NT2/D1 (cell line): ENCODE measurements at regions not wholly inside any gene's neighbourhood (a gene's known extent, or its start where the extent isn't known, plus 50 kb on each side); places are given as distances from the start of the nearest gene placed in this dataset.

ENCODE experiments used
- DNase-seq: peaks from one replicate; pipeline ENCODE4 v3.0.0-alpha.2; 2011; ENCODE audit warnings: low read depth, low spot score
- H3K27me3 ChIP-seq: 2 replicates; pipeline ENCODE4 v1.6.0; 2011; ENCODE audit warnings: mild to moderate bottlenecking; ENCODE audit not compliant: insufficient read length, insufficient read depth
- H3K36me3 ChIP-seq: 2 replicates; pipeline ENCODE4 v1.6.1; 2011; ENCODE audit warnings: mild to moderate bottlenecking, low read length, mixed read lengths; ENCODE audit not compliant: insufficient read depth, insufficient read length
- H3K4me1 ChIP-seq: 2 replicates; pipeline ENCODE4 v1.5.1; 2011; ENCODE audit not compliant: insufficient read depth, insufficient read length
- H3K4me3 ChIP-seq: 2 replicates; pipeline ENCODE4 v1.5.1; 2011; ENCODE audit warnings: low read depth; ENCODE audit not compliant: insufficient read length
- H3K9ac ChIP-seq: 2 replicates; pipeline ENCODE4 v1.6.0; 2011; ENCODE audit warnings: low read depth; ENCODE audit not compliant: insufficient read length
- H3K9me3 ChIP-seq: 2 replicates; pipeline ENCODE4 v1.5.1; 2011; ENCODE audit warnings: mild to moderate bottlenecking, low read length; ENCODE audit not compliant: insufficient read depth
- SUZ12 ChIP-seq: IDR thresholded peaks from 2 replicates; pipeline ENCODE4 v1.6.1; 2011; ENCODE audit not compliant: insufficient read length, insufficient read depth; ENCODE audit errors: extremely low read depth
- YY1 ChIP-seq: IDR thresholded peaks from 2 replicates; pipeline ENCODE4 v1.6.1; 2011; ENCODE audit not compliant: insufficient read length, insufficient read depth
- ZNF274 ChIP-seq: IDR thresholded peaks from 2 replicates; pipeline ENCODE4 v1.6.1; 2011; ENCODE audit warnings: mild to moderate bottlenecking, low read depth, low read length

DNA sequence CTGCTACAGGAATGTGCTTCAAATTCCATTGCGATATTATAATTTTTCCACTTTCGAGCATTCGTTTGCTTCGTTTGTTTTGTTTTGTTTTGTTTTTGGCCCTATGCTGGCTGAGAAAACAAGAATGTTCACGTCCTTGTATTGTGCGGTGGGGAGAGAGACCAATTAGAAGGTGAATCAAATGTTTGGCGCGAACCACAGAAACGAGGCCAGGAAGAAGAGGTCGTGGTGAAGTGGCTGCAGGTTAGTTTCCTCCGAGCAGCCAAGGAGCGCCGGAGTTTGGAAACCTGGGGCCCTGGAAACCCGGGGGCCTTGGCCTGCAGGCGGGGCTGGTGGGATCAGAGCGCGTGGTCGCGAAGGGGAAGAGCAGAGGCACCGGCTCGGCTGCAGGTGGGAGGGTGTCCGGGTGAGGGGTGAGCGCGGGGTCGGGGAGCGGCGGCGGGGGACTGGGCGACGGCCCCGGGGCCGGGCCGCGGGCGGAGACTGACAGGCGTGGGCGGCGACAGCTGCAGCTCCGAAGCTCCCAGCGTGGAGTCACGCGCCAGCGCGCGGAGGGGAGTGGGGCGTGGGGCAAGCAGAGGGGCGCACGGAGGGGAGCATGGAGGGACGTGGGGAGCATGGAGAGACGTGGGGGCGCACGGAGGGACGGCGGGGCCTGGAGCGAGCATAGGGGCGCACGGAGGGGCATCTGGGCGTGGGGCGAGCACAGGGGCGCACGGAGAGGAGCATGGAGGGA is 141.5 kb upstream of the PDE10A start:
- TF ChIP-seq ZNF274 = no peak
- no peak for DNase-seq
- H3K4me3 ChIP-seq = no peak overlapping the region
- peaks cover 8% of the 10 kb centered on the region; the same call in 1 of the 2 replicates for H3K9me3 ChIP-seq
- H3K4me1 ChIP-seq = no peaks in the 10 kb centered on the region
- no peaks in the 10 kb centered on the region for H3K27me3 ChIP-seq
- H3K36me3 ChIP-seq = no peaks in the 10 kb centered on the region
- no peak overlapping the region for H3K9ac ChIP-seq

DNA sequence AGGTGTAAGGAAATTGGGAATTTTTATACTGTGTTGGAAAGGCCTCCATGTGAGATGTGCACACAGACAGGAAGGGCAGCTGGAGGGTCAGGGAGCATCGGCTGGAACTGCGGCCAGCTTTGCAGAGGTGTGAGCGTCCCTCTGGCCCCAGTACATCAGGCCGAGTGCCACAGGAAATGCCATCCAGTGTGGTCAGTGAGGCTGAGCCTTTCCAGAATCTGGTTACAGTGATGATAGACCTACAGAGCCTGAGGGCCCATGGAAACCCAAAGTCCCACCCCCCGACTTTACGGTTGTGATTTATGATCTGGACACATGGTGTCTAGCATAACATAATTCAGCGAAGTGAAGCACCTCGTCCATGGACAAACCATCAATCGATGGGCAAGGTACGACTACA is 137.3 kb upstream of the PDE10A start:
- Histone ChIP-seq H3K9ac (no peak overlapping the region), H3K9me3 (no peaks in the 10 kb centered on the region), H3K4me1 (no peaks in the 10 kb centered on the region), H3K27me3 (no peaks in the 10 kb centered on the region), H3K4me3 (no peak overlapping the region), H3K36me3 (no peaks in the 10 kb centered on the region)
- TF ChIP-seq ZNF274 (no peak), YY1 (no peak), SUZ12 (no peak)
- no peak for DNase-seq

DNA sequence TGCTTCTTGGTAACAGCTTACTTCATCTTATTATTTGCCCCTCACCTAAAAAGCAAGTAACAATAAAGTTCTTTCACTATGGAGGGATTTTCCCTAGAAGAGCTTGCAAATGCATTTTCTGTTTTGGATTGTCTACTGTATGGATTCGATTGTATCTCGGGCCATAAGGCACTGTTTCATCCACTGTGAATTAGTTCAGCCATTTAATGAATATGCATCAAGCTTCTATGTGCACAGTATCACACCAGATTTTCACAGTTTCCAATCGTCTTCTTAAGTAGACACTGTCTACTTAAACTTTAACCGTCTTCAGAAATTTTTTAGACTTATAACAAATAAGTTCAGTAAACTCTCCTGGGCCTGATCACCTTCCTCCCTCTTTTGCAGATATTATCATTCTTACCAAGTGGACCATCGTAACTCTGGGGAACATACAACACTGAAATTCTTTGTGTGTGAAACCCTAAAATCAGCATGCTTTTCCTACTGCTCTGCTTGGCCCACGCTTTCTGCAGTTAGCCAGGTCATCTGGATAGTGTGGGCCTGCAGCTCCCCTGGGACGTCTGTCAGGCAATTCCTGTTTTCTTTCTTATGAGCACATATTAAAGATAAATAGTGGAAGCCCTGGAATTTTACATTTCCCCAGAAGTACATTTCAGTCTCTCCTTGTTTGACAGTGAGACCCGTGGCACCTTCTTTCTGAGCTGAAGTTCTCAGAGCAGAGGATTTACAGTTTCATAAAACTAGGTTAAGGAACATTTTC is 136.5 kb upstream of the PDE10A start:
- TF ChIP-seq YY1 (no peak), ZNF274 (no peak), SUZ12 (no peak)
- H3K4me1 ChIP-seq = no peaks in the 10 kb centered on the region
- no peaks in the 10 kb centered on the region for H3K27me3 ChIP-seq

DNA sequence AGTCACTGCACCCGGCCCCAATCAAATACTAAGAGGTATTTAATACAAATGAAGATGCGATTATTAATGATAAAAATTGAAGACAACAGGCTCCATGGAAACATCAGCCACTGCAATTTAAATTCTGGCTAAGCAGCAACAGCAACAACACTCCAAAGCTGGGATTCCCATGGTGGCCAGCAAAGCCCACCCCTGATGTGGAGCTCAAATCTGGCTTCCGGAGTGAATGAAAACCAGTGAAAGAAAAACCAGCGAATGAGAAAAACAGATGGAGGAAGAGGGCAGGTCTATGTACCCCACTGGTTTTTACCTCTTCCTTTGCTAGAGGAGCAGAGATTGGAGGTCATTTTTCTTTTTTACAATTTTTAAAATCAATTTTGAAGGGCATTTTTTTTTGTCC is 135.9 kb upstream of the PDE10A start:
- Histone ChIP-seq H3K4me3 (no peak overlapping the region), H3K9ac (no peak overlapping the region), H3K27me3 (no peaks in the 10 kb centered on the region), H3K4me1 (no peaks in the 10 kb centered on the region), H3K36me3 (no peaks in the 10 kb centered on the region), H3K9me3 (no peaks in the 10 kb centered on the region)
- DNase-seq = no peak
- TF ChIP-seq ZNF274 (no peak), YY1 (no peak), SUZ12 (no peak)

More for the DNA sequence above, 136.5 kb upstream of the PDE10A start:
- DNase-seq = no peak
- H3K9ac ChIP-seq = no peak overlapping the region
- no peak overlapping the region for H3K4me3 ChIP-seq
- H3K9me3 ChIP-seq = no peaks in the 10 kb centered on the region
- H3K36me3 ChIP-seq = no peaks in the 10 kb centered on the region

DNA sequence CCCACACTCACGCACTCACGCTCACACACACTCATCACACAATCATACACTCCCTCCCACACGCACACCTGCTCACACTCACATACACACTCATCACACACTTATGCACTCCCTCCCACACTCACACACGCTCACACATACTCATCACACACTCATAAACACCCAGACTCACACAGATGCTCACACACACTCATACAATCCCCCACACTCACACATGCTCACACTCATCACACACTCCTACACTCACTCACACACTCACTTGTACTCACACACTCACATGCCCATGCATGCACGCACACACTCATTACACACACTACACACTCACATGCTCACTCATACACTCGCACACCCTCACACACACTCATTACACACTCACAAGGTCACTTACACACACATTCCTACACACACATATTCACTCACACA is 131.1 kb upstream of the PDE10A start:
- Histone ChIP-seq H3K9me3 (no peaks in the 10 kb centered on the region), H3K9ac (no peak overlapping the region), H3K27me3 (no peaks in the 10 kb centered on the region), H3K36me3 (no peaks in the 10 kb centered on the region), H3K4me1 (no peaks in the 10 kb centered on the region), H3K4me3 (no peak overlapping the region)
- TF ChIP-seq SUZ12 (no peak), ZNF274 (no peak), YY1 (no peak)
- no peak for DNase-seq

DNA sequence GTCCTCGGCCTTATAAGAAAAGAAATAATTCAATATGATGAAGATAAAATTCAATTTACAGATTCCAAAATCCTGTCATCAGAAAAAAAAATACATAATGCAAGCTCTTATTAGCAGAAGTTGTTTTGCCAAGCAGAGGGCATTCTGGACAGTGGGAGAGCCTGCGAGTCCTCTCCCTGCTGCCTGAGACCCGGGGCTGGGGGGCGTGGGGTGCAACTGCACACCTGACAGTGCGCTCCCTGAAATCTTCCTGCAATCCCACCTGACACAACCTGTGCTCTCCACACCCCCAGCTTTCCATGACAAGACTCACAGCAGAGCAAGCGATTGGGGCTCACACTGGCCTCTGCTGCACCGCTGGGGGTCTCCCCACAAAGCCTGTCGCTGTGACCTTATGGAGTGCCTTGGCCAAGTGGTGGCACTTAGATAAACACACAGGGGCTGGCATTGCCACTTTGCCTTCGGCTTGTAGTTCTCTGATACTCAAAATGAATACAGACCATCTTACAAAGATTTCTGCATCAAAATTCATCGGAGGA is 130.3 kb upstream of the PDE10A start:
- H3K4me1 ChIP-seq = no peaks in the 10 kb centered on the region
- H3K9ac ChIP-seq = no peak overlapping the region
- H3K27me3 ChIP-seq = no peaks in the 10 kb centered on the region
- H3K36me3 ChIP-seq = no peaks in the 10 kb centered on the region
- TF ChIP-seq ZNF274 = no peak
- no peak for TF ChIP-seq SUZ12
- no peaks in the 10 kb centered on the region for H3K9me3 ChIP-seq
- H3K4me3 ChIP-seq = no peak overlapping the region
- no peak for DNase-seq

DNA sequence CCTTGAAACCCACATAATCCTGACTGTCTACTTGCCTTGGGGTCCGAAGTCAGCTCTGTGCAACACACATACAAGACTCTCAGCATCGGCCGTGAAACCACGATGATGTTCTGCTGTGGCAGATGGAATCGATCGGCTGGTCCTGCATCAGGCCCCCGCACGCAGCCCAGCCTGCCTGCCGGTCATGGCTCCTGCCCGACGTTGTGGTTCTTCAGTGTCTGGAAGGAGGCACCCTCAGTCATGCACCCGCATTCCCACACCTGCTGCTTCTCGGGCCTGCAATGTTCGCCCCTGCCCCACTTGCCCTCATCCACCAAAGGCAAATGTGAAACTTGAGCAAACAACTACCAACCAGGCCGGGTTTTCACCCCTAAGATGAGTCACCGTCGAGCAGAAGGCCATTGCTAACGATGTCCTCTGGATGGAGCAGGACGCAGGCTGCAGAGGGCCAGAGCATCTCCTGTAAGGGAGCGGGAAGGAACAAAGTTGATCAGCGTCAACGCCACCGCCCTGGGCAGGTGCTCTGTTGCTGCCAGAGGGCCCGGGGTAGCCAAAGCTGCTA is 128.9 kb upstream of the PDE10A start:
- Histone ChIP-seq H3K36me3 (no peaks in the 10 kb centered on the region), H3K4me1 (no peaks in the 10 kb centered on the region), H3K4me3 (no peak overlapping the region), H3K27me3 (no peaks in the 10 kb centered on the region), H3K9me3 (no peaks in the 10 kb centered on the region), H3K9ac (no peak overlapping the region)
- TF ChIP-seq SUZ12 (no peak), ZNF274 (no peak), YY1 (no peak)
- no peak for DNase-seq
